GM19467 (cell line): ENCODE measurements at regions not wholly inside any gene's neighbourhood (a gene's known extent, or its start where the extent isn't known, plus 50 kb on each side); places are given as distances from the start of the nearest gene placed in this dataset.

Experiments
- ATAC-seq: cut with Tn5 transposase; IDR thresholded peaks from one replicate; pipeline ENCODE4 v1.9.1; 2021; ENCODE audit warnings: mild to moderate bottlenecking, moderate library complexity; ENCODE audit not compliant: unreplicated experiment

- no peak for ATAC-seq
Observed at GRCh38 chr10:111435871-111436270, 359.0 kb downstream of the ADRA2A start.

DNA sequence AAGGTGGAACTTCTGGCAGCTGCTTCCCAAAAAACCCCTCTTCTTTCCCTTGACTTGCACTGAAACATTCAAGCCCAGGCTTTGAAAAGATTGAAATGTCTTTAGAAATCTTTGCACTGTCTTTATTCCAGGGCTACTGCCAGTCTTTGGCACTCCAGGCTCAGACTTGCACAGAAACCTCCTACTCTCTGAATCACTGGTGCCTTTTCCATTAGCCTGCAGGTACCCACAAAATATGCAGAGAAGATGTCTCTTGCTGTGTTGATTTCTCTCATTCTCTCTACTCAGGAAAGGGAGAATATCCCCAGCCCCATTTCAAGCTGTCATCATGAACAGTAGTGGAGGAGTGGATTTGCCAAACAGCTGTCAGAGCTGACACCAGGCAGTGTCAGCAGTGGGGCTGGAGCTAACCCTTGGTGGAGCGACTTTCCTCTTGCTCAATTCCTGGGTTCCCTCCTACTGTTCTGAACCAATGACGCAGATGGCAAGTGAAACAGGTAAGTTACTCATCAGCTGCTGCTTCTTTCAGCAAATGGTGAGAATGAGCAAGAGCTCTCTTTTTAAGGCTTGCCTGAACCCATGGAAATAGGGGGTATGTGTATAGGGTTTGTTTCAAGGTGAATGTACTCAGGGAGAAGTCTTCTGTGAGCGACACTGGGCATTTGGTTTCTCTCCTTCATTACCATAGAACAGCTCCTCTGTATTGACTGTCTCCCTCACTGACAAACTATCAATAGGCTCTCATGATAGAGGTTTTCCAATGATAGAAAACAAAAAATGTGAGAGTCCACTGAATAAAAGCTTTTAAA lies 362.4 kb downstream of the ADRA2A start:
- ATAC-seq: no peak

GRCh38 chr10:111440501-111440900 lies 363.7 kb downstream of the ADRA2A start:
- ATAC-seq: no peak

DNA sequence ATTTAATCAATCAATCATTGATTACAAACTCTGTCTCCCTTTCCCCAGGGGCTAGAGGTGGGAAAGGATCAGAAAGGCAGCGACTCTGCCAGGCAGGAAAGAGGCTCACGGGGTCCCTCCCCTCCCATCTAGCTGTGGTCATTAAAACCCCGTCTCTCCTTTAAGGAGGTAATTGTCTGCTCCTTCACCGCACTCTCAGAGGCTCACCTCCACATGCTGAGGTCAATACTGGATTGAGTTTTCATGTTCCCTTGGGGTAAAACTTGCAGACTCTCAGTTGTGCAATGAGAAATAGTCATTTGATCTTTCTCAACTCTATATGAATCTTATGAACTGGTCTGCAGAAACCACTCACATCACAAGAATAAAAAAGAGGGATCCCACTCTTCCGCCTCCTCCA lies 368.8 kb downstream of the ADRA2A start:
- ATAC-seq: no peak

- no peak for ATAC-seq
Observed at GRCh38 chr10:111446966-111447365, 370.1 kb downstream of the ADRA2A start.

DNA sequence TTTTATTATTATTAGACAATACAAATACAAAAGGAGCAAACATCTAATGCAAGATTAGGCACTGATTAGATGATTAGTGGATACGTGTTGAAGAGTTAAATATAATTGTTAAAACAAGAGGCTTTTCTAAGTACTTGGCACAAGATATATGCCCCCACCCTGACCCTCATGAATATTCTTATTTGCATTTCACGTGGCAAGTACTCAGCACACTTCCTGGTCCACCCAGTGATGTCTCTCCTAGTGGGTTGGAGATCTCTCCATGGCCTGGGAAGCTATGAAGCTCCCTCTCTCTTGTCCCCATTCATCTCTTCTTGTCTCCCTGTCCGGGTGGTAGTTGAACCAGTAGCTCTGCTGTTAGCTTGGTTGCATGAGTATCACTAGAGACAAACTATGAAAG lies 375.3 kb downstream of the ADRA2A start:
- ATAC-seq: no peak

GRCh38 chr10:111455776-111456426 lies 379.1 kb downstream of the ADRA2A start:
- ATAC-seq: no peak

DNA sequence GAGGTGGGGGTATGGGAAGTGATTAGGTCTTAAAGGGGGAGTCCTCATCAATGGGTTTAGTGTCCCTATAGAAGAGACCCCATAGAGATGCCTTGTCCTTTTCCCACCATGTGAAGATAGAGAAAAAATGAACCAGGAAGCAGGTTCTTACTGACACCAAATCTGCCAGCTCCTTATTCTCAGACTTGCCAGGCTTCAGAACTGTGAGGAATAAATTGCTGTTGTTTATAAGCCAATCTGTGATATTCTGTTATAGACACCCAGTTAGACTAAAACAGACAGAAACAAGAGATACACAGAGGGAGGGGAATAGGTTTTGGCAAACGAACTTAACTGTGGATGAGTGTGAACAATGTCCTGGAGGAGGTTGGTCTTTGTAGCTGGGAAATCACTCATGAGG lies 381.4 kb downstream of the ADRA2A start:
- no peak for ATAC-seq

GRCh38 chr10:111459967-111460366 lies 383.1 kb downstream of the ADRA2A start:
- ATAC-seq: no peak

GRCh38 chr10:111472445-111472844 lies 395.6 kb downstream of the ADRA2A start:
- no peak for ATAC-seq

DNA sequence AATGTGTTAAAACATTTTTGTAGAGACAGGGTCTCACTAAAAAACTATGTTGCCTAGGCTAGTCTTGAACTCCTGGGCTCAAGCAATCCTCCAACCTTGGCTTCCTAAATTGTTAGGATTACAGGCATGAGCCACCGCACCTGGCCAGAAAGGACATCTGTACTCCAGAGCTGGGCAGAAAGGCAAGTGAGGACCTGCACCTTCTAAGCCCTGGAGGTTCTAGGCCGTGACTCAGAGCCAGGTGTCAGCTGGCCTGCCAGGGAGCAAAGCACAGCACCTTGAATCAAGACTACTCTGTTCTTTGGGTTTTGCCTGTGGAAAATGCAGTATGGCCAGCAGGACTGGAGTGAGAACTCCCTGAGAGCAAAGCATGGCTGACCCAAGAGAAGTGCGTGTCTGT lies 396.5 kb downstream of the ADRA2A start:
- ATAC-seq: no peak

- no peak for ATAC-seq
Observed at GRCh38 chr10:111474786-111475185, 398.0 kb downstream of the ADRA2A start.

DNA sequence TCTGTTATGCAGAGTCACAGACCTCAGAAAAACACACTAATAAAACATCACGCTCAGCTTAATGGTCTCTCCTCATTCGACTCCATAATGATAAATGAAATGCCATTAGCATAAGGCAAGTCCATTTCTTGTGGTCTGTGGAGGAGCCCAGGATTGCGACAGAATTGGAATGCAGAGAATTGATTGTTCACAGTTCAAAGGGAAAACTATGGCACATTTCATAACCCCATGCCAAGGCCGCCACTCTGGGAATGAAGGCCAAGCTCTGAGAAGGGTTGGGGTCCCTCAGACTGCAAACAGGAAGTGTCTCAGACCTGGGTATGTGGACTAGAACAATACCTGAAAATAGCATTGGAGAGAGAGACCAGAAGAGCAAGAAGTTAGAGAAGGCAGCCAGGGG lies 398.9 kb downstream of the ADRA2A start:
- ATAC-seq: no peak

- ATAC-seq: no peak
Observed at GRCh38 chr10:111478651-111479050, 401.8 kb downstream of the ADRA2A start.

DNA sequence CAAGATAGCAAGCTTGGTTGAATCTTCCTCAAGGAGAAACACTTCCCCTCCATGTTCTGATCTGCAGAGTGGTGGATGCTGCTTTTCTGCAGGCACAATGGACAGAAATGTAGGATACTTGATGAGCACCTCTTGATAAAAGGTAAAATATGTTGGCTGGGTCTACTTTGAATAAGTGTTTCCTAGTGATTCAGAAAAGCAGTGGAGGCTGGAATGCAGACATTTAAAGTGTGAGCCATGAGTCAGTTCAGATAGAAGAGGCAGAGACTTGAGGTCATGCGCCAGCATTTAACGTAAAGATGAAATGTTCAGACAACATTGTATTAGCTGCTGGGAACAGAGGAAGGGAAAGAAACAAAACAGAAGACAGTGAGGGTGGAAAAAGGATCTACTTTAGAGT lies 403.1 kb downstream of the ADRA2A start:
- ATAC-seq: no peak

- ATAC-seq: no peak
Observed at GRCh38 chr10:111481261-111481826, 404.5 kb downstream of the ADRA2A start.

GRCh38 chr10:111481866-111482265 lies 405.0 kb downstream of the ADRA2A start:
- ATAC-seq: no peak

- no peak for ATAC-seq
Observed at GRCh38 chr10:111482621-111483216, 405.9 kb downstream of the ADRA2A start.

- ATAC-seq: no peak
Observed at GRCh38 chr10:111485767-111486166, 408.9 kb downstream of the ADRA2A start.

- ATAC-seq: no peak
Observed at GRCh38 chr10:111486346-111486745, 409.5 kb downstream of the ADRA2A start.

DNA sequence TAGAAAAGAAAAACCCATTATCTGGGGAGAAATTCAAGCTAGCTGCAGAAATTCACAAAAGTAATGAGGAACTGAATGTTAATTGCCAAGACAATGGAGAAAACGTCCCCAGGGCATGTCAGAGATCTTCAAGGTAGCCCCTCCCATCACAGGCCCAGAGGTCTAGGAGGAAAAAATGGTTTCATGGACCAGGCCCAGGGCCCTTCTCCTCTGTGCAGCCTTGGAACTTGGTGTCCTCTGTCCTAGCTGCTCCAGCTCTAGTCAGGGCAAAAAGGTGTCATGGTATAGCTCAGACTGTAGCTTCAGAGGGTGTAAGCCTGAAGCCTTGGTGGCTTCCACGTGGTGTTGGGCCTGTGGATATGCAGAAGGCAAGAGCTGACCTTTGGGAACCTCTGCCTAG lies 411.8 kb downstream of the ADRA2A start:
- ATAC-seq: no peak

DNA sequence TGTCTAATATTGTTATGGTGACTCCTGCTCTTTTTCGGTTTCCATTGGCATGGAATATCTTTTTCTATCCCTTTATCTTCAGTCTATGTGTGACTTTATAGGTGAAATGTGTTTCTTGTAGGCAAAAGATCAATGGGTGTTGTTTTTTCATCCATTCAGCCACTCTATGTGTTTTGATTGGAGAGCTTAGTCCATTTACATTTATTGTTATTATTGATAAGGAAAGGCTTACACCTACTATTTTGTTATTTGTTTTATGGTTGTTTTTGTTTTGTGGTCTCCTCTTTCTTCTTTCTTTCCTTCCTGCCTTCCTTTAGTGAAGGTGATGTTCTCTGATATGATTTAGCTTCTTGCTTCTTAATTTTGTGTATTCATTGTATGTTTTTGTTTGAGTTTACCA lies 414.3 kb downstream of the ADRA2A start:
- no peak for ATAC-seq
